ENCODE measurements at regions not wholly inside any gene's neighbourhood (a gene's known extent, or its start where the extent isn't known, plus 50 kb on each side); places are given as distances from the start of the nearest gene placed in this dataset.
"Not testable (repeated sequence)": the region's sequence is repeated elsewhere in the genome, so short reads cannot be mapped to it uniquely, and the experiment has no call there.

DNA sequence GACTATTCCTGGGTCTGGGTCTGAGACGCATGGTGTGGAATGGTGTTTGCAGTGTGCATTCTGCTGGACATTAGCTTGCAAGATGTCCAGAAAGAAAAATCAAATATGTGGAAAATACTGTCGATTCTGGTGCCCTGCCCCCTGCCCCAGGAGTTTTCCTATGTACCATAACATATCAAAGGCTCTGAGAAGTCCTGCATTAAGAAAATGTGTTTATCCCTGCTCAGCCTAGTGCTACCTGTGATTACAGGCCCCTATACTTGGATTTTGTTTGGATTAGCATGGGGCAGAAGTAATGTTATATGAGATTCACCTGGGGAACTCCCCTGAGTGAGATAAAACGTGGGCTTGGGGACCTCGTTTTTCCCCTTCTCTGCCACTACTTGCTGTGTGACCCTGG lies 325.0 kb downstream of the CBLN1 start:
- H3K4me1 ChIP-seq (ENCODE audit: control insufficient read depth, insufficient read depth, low read length): no peaks in the 10 kb centered on the region
- H3K27me3 ChIP-seq (ENCODE audit: control insufficient read depth, insufficient read depth, low read length): no peaks in the 10 kb centered on the region
- DNase-seq: no peak
- 100% methylated on average over 1 of the region's 4 CpGs for WGBS (ENCODE audit: insufficient coverage, low lambda C conversion rate)
- H3K4me3 ChIP-seq (ENCODE audit: low read length): no peak overlapping the region
- H3K9me3 ChIP-seq (ENCODE audit: control insufficient read depth, low read depth, low read length): no peaks in the 10 kb centered on the region
- H3K27ac ChIP-seq (ENCODE audit: low read length): no peak overlapping the region
- no peaks in the 10 kb centered on the region for H3K36me3 ChIP-seq (ENCODE audit: control insufficient read depth, insufficient read depth, low read length)

GRCh38 chr16:48955837-48956236 lies 325.8 kb downstream of the CBLN1 start:
- Histone ChIP-seq H3K9me3 (ENCODE audit: control insufficient read depth, low read depth, low read length) (no peaks in the 10 kb centered on the region), H3K4me1 (ENCODE audit: control insufficient read depth, insufficient read depth, low read length) (no peaks in the 10 kb centered on the region), H3K4me3 (ENCODE audit: low read length) (no peak overlapping the region), H3K27me3 (ENCODE audit: control insufficient read depth, insufficient read depth, low read length) (no peaks in the 10 kb centered on the region), H3K27ac (ENCODE audit: low read length) (no peak overlapping the region), H3K36me3 (ENCODE audit: control insufficient read depth, insufficient read depth, low read length) (no peaks in the 10 kb centered on the region)
- WGBS (ENCODE audit: insufficient coverage, low lambda C conversion rate): no CpG with 5 or more reads among the region's 3 CpGs
- DNase-seq: no peak

DNA sequence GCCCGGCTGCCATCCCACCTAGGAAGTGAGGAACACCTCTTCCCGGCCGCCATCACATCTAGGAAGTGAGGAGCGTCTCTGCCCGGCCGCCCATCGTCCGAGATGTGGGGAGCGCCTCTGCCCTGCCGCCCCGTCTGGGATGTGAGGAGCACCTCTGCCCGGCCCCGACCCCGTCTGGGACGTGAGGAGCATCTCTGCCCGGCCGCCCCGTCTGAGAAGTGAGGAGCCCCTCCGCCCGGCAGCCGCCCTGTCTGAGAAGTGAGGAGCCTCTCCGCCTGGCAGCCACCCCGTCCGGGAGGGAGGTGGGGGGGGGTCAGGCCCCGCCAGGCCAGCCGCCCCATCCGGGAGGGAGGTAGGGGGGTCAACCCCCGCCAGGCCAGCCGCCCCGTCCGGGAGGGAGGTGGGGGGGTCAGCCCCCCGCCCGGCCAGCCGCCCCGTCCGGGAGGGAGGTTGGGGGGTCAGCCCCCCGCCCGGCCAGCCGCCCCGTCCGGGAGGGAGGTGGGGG lies 330.0 kb downstream of the CBLN1 start:
- H3K9me3 ChIP-seq (ENCODE audit: control insufficient read depth, low read depth, low read length); DNase-seq; H3K4me3 ChIP-seq (ENCODE audit: low read length); H3K36me3 ChIP-seq (ENCODE audit: control insufficient read depth, insufficient read depth, low read length); H3K27me3 ChIP-seq (ENCODE audit: control insufficient read depth, insufficient read depth, low read length); H3K4me1 ChIP-seq (ENCODE audit: control insufficient read depth, insufficient read depth, low read length); H3K27ac ChIP-seq (ENCODE audit: low read length): not testable (repeated sequence)
- no CpG with 5 or more reads among the region's 41 CpGs for WGBS (ENCODE audit: insufficient coverage, low lambda C conversion rate)

GRCh38 chr16:48950184-48950583 lies 331.5 kb downstream of the CBLN1 start:
- Histone ChIP-seq H3K4me3 (ENCODE audit: low read length) (no peak overlapping the region), H3K9me3 (ENCODE audit: control insufficient read depth, low read depth, low read length) (no peaks in the 10 kb centered on the region), H3K36me3 (ENCODE audit: control insufficient read depth, insufficient read depth, low read length) (no peaks in the 10 kb centered on the region), H3K4me1 (ENCODE audit: control insufficient read depth, insufficient read depth, low read length) (no peaks in the 10 kb centered on the region), H3K27ac (ENCODE audit: low read length) (no peak overlapping the region), H3K27me3 (ENCODE audit: control insufficient read depth, insufficient read depth, low read length) (no peaks in the 10 kb centered on the region)
- WGBS (ENCODE audit: insufficient coverage, low lambda C conversion rate): no CpG with 5 or more reads among the region's 2 CpGs
- no peak for DNase-seq

- Histone ChIP-seq H3K4me1 (ENCODE audit: control insufficient read depth, insufficient read depth, low read length) (no peaks in the 10 kb centered on the region), H3K36me3 (ENCODE audit: control insufficient read depth, insufficient read depth, low read length) (no peaks in the 10 kb centered on the region), H3K27ac (ENCODE audit: low read length) (no peak overlapping the region), H3K9me3 (ENCODE audit: control insufficient read depth, low read depth, low read length) (no peaks in the 10 kb centered on the region), H3K4me3 (ENCODE audit: low read length) (no peak overlapping the region), H3K27me3 (ENCODE audit: control insufficient read depth, insufficient read depth, low read length) (no peaks in the 10 kb centered on the region)
- no peak for DNase-seq
- WGBS (ENCODE audit: insufficient coverage, low lambda C conversion rate): 80% methylated on average over 1 of the region's 2 CpGs
These were observed 332.0 kb downstream of the CBLN1 start for GRCh38 chr16:48949636-48950035.

DNA sequence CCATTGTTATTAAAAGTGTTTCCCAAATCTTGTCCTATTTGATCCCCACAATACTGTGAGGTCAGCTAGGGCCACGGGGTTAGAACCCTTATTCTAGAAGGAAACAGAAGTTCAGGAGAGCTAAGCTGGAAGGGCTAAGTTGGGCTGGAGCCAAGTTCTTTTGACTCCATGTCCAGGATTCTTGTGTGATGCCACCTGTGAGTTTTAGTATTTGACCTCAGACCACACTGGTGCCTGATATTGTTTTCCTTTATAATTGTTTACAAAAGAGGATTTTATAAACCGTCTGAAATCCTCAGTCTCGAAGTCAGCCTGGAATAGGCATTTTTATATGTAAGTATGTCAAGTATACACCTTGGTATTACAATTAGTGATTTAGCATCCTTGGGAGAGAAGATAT lies 332.7 kb downstream of the CBLN1 start:
- WGBS (ENCODE audit: insufficient coverage, low lambda C conversion rate): 80% methylated on average over 1 of the region's 3 CpGs
- H3K4me1 ChIP-seq (ENCODE audit: control insufficient read depth, insufficient read depth, low read length): no peaks in the 10 kb centered on the region
- no peaks in the 10 kb centered on the region for H3K9me3 ChIP-seq (ENCODE audit: control insufficient read depth, low read depth, low read length)
- no peak overlapping the region for H3K4me3 ChIP-seq (ENCODE audit: low read length)
- DNase-seq: no peak
- H3K36me3 ChIP-seq (ENCODE audit: control insufficient read depth, insufficient read depth, low read length): no peaks in the 10 kb centered on the region
- H3K27ac ChIP-seq (ENCODE audit: low read length): no peak overlapping the region
- H3K27me3 ChIP-seq (ENCODE audit: control insufficient read depth, insufficient read depth, low read length): no peaks in the 10 kb centered on the region

DNA sequence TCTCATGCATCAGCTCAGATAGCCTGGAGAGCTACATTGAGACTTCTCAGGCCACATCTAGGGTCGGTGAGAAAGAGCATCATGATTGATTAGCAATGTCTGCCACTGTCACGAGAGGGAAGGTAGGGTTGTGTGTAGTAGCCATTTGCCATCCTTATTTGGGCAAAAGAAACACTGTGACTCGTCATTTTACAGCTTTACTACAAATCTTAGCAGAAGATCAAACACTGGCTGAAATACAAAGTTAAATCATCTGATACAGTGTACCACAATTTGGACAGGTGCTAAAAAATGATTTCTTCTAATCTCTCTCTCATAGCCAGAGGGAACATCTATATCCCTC lies 334.3 kb downstream of the CBLN1 start:
- no peak overlapping the region for H3K27ac ChIP-seq (ENCODE audit: low read length)
- DNase-seq: no peak
- no peaks in the 10 kb centered on the region for H3K27me3 ChIP-seq (ENCODE audit: control insufficient read depth, insufficient read depth, low read length)
- H3K4me1 ChIP-seq (ENCODE audit: control insufficient read depth, insufficient read depth, low read length): no peaks in the 10 kb centered on the region
- no peaks in the 10 kb centered on the region for H3K9me3 ChIP-seq (ENCODE audit: control insufficient read depth, low read depth, low read length)
- no CpG with 5 or more reads among the region's 3 CpGs for WGBS (ENCODE audit: insufficient coverage, low lambda C conversion rate)
- H3K4me3 ChIP-seq (ENCODE audit: low read length): no peak overlapping the region
- H3K36me3 ChIP-seq (ENCODE audit: control insufficient read depth, insufficient read depth, low read length): no peaks in the 10 kb centered on the region

- Histone ChIP-seq H3K4me3 (ENCODE audit: low read length) (no peak overlapping the region), H3K9me3 (ENCODE audit: control insufficient read depth, low read depth, low read length) (no peaks in the 10 kb centered on the region), H3K4me1 (ENCODE audit: control insufficient read depth, insufficient read depth, low read length) (no peaks in the 10 kb centered on the region), H3K36me3 (ENCODE audit: control insufficient read depth, insufficient read depth, low read length) (no peaks in the 10 kb centered on the region), H3K27ac (ENCODE audit: low read length) (no peak overlapping the region), H3K27me3 (ENCODE audit: control insufficient read depth, insufficient read depth, low read length) (no peaks in the 10 kb centered on the region)
- 43% methylated on average over 3 of the region's 6 CpGs for WGBS (ENCODE audit: insufficient coverage, low lambda C conversion rate)
- DNase-seq: peak in 1 of 2 donors; percentile 14
These were observed 334.8 kb downstream of the CBLN1 start for GRCh38 chr16:48946686-48947370.

- Histone ChIP-seq H3K4me3 (ENCODE audit: low read length) (no peak overlapping the region), H3K27ac (ENCODE audit: low read length) (no peak overlapping the region), H3K36me3 (ENCODE audit: control insufficient read depth, insufficient read depth, low read length) (no peaks in the 10 kb centered on the region), H3K4me1 (ENCODE audit: control insufficient read depth, insufficient read depth, low read length) (no peaks in the 10 kb centered on the region), H3K9me3 (ENCODE audit: control insufficient read depth, low read depth, low read length) (no peaks in the 10 kb centered on the region), H3K27me3 (ENCODE audit: control insufficient read depth, insufficient read depth, low read length) (no peaks in the 10 kb centered on the region)
- 60% methylated on average over 1 of the region's 3 CpGs for whole genome bisulfite sequencing (ENCODE audit: insufficient coverage, low lambda C conversion rate)
- DNase-seq: no peak
These were observed 333.0 kb upstream of the N4BP1 start for GRCh38 chr16:48942996-48943395.

DNA sequence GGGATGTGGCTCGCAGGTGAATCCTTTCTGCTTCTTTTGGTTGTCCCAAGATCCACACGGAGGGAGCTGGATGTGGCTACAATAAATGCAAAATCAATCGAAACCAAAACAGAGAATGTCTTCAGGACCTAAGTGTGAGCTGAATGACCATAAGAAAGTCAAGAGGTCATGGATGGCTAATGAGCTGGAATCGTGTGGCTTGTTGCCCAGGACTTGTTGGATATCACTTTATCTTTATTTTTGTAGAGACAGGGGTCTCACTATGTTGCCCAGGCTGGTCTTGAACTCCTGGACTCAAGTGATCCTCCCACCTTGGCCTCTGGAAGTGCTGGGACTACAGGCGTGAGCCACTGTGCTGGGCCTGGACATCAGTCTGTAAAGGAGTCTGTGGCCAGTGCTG lies 326.8 kb upstream of the N4BP1 start:
- H3K27ac ChIP-seq (ENCODE audit: low read length): no peak overlapping the region
- H3K27me3 ChIP-seq (ENCODE audit: control insufficient read depth, insufficient read depth, low read length): no peaks in the 10 kb centered on the region
- no CpG with 5 or more reads among the region's 5 CpGs for WGBS (ENCODE audit: insufficient coverage, low lambda C conversion rate)
- peaks cover 8% of the 10 kb centered on the region for H3K9me3 ChIP-seq (ENCODE audit: control insufficient read depth, low read depth, low read length)
- no peaks in the 10 kb centered on the region for H3K4me1 ChIP-seq (ENCODE audit: control insufficient read depth, insufficient read depth, low read length)
- H3K36me3 ChIP-seq (ENCODE audit: control insufficient read depth, insufficient read depth, low read length): no peaks in the 10 kb centered on the region
- no peak for DNase-seq
- H3K4me3 ChIP-seq (ENCODE audit: low read length): no peak overlapping the region

DNA sequence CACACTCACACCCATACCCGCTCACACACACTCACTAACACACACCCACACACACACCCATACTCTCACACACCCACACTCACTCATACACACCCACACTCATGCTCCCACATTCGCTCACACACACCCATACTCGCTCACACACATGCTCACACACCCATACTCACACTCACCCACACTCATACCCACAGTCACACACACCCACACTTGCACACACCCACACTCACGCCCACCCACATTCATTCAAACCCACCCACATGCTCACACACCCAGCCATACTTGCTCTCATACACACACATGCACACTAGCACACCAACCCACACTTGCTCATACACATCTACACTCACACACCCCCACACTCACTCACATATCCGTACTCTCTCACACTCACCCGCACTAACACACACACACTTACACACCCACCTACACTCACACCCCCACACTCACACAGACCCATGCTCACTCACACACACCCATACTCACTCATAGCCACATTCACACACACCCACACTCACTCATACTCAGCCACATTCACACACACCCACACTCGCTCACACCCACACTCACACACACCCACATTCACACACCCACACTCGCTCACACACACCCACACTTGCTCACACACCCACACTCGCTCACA lies 322.4 kb upstream of the N4BP1 start:
- H3K36me3 ChIP-seq (ENCODE audit: control insufficient read depth, insufficient read depth, low read length): no peaks in the 10 kb centered on the region
- H3K9me3 ChIP-seq (ENCODE audit: control insufficient read depth, low read depth, low read length): peaks cover 22% of the 10 kb centered on the region
- H3K27me3 ChIP-seq (ENCODE audit: control insufficient read depth, insufficient read depth, low read length): no peaks in the 10 kb centered on the region
- no peaks in the 10 kb centered on the region for H3K4me1 ChIP-seq (ENCODE audit: control insufficient read depth, insufficient read depth, low read length)
- 87% methylated on average over 3 of the region's 9 CpGs for WGBS (ENCODE audit: insufficient coverage, low lambda C conversion rate)
- H3K27ac ChIP-seq (ENCODE audit: low read length): no peak overlapping the region
- DNase-seq: no peak
- no peak overlapping the region for H3K4me3 ChIP-seq (ENCODE audit: low read length)

All from large intestine (tissue), 3 donors.